OCI-LY7 (cell line): ENCODE measurements at regions not wholly inside any gene's neighbourhood (a gene's known extent, or its start where the extent isn't known, plus 50 kb on each side); places are given as distances from the start of the nearest gene placed in this dataset.
"Not testable (repeated sequence)": the region's sequence is repeated elsewhere in the genome, so short reads cannot be mapped to it uniquely, and the experiment has no call there.

Experiments used
- BruUV-seq: library from RNA; stranded (reverse); fragments of 400-500 nt; replicated peaks from 2 replicates; lab custom pipeline; 2021; lab: Mats Ljungman, UMichigan
- CTCF ChIA-PET: fragments of 300-600 bp; sonication (Branson Sonifier 250); formaldehyde crosslinking; loops from one replicate; lab custom pipeline; 2022; ENCODE audit warnings: antibody characterized with exemption; ENCODE audit not compliant: unreplicated experiment; lab: Charles Lee
- POLR2A ChIA-PET: fragments of 300-600 bp; sonication (Branson Sonifier 250); formaldehyde crosslinking; loops from one replicate; lab custom pipeline; 2022; ENCODE audit warnings: antibody characterized with exemption; lab: Charles Lee
- DNase-seq: peaks from one replicate; pipeline ENCODE4 v3.0.0-alpha.2; 2015; ENCODE audit warnings: low spot score
- H2AFZ ChIP-seq: fragments of 200-600 bp; sonication (generic), shearing (Covaris generic); 2 replicates; pipeline ENCODE4 v1.6.1; 2014; ENCODE audit warnings: mild to moderate bottlenecking, antibody characterized with exemption, low read length, moderate library complexity
- H3K27ac ChIP-seq: fragments of 200-600 bp; sonication (generic); 2 replicates; pipeline ENCODE4 v1.5.1; 2014; ENCODE audit warnings: mixed run types, low read depth, mild to moderate bottlenecking, moderate library complexity, low read length, inconsistent platforms; ENCODE audit not compliant: poor library complexity, severe bottlenecking
- H3K36me3 ChIP-seq: fragments of 200-600 bp; sonication (generic); 2 replicates; pipeline ENCODE4 v1.6.1; 2014; ENCODE audit warnings: mild to moderate bottlenecking, antibody characterized with exemption, low read length, moderate library complexity, mixed read lengths; ENCODE audit not compliant: insufficient read depth
- H3K4me1 ChIP-seq: fragments of 200-600 bp; sonication (generic); 2 replicates; pipeline ENCODE4 v1.5.1; 2014; ENCODE audit warnings: mild to moderate bottlenecking, low read length; ENCODE audit not compliant: insufficient read depth, poor library complexity, severe bottlenecking
- H3K4me2 ChIP-seq: fragments of 200-600 bp; sonication (generic); 2 replicates; pipeline ENCODE4 v1.6.1; 2014; ENCODE audit warnings: mild to moderate bottlenecking, low read length
- H3K4me3 ChIP-seq: fragments of 200-600 bp; sonication (generic); 2 replicates; pipeline ENCODE4 v1.5.1; 2014; ENCODE audit warnings: mild to moderate bottlenecking, low read depth, low read length; ENCODE audit not compliant: poor library complexity, severe bottlenecking
- H3K79me2 ChIP-seq: fragments of 200-600 bp; sonication (generic); 2 replicates; pipeline ENCODE4 v1.6.1; 2016; ENCODE audit warnings: low read depth, mild to moderate bottlenecking, low read length, moderate library complexity, mixed read lengths; ENCODE audit not compliant: insufficient read depth
- H3K9me2 ChIP-seq: fragments of 200-600 bp; sonication (generic); 2 replicates; pipeline ENCODE4 v1.6.1; 2016; ENCODE audit warnings: mild to moderate bottlenecking, low read length, mixed read lengths; ENCODE audit not compliant: insufficient read depth
- H3K9me3 ChIP-seq: fragments of 200-600 bp; sonication (generic); 2 replicates; pipeline ENCODE4 v1.6.1; 2014; ENCODE audit warnings: mild to moderate bottlenecking, mixed run types, low read length, mixed read lengths
- H4K20me1 ChIP-seq: fragments of 200-600 bp; sonication (generic); 2 replicates; pipeline ENCODE4 v1.6.1; 2014; ENCODE audit warnings: mild to moderate bottlenecking, antibody characterized with exemption, low read length, moderate library complexity, mixed read lengths; ENCODE audit not compliant: insufficient read depth
- intact Hi-C: fragments of 100-400 bp; cut with micrococcal nuclease; formaldehyde crosslinking; loops from one replicate; pipeline ENCODE4 v1.10.0; 2022; ENCODE audit not compliant: unreplicated experiment

DNA sequence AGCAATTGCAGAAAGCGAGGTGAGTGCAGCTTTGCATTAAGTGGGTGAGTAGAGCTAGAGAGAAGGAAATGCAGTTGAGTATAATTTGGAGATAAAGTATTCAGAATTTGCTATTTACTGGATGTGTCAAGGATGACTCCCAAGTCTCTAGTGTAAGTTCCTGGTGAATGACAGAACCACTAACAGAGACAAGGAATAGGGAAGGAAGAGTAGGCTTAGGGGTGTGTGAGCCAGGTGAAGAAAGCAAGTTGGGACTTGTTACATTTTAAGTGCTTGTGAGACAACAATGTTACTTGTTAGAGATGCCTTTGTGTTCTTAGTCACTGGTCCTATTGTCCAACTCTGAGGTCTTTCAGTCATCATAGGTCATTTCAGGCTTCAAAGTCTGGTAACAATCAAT is 70.8 kb downstream of the TBC1D26 start:
- H3K4me3 ChIP-seq, DNase-seq, H4K20me1 ChIP-seq, CTCF ChIA-PET, H3K9me2 ChIP-seq, BruUV-seq, H3K79me2 ChIP-seq, intact Hi-C loops, H3K9me3 ChIP-seq, H3K36me3 ChIP-seq, H3K27ac ChIP-seq, H3K4me1 ChIP-seq, H2AFZ ChIP-seq, H3K4me2 ChIP-seq, POLR2A ChIA-PET: not testable (repeated sequence)

DNA sequence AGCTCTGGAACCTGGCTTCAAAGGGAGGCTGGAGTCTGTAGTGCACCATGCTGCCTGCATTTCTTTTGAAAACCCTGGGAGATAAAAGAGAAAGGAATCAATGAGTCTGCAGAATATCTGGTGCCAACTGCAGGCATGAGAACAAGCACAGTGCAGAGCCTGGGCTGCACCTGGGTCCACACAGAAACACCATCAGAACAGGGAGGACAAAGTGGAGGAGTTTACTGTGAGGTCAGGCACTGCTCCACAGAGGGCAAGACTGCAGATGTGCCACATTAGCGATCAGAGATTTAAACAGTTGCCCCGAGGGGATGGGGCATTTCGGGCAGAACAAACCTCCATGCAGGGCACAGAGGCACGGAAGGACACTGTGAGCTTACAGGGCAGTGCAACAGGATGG is 74.7 kb downstream of the TBC1D26 start:
- DNase-seq, H3K27ac ChIP-seq, H3K4me2 ChIP-seq, H3K36me3 ChIP-seq, H3K4me1 ChIP-seq, H4K20me1 ChIP-seq, CTCF ChIA-PET, POLR2A ChIA-PET, H2AFZ ChIP-seq, H3K9me3 ChIP-seq, BruUV-seq, H3K4me3 ChIP-seq, H3K79me2 ChIP-seq, H3K9me2 ChIP-seq, intact Hi-C loops: not testable (repeated sequence)

DNA sequence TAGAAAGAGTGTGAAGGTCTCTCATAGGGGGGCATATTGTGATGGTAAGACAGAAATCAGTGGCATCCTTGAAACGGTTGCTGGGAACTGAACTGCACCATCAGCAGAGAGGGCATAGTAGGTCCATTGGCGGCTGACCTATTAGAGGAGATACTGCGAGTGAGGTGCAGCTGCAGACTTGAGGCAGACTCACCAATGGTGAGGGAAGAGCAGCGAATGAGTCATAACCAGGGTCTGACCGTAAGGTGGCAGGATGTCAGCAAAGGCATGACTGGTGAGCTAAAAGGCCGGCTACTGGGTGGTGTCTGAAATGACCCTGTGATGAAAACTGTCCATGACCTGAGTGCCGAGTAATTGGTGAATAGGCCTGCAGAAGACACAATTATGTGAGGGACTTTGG is 81.3 kb downstream of the TBC1D26 start:
- H3K27ac ChIP-seq, CTCF ChIA-PET, BruUV-seq, DNase-seq, H3K9me2 ChIP-seq, intact Hi-C loops, H3K4me1 ChIP-seq, POLR2A ChIA-PET, H2AFZ ChIP-seq, H3K4me3 ChIP-seq, H3K36me3 ChIP-seq, H3K9me3 ChIP-seq, H3K4me2 ChIP-seq, H3K79me2 ChIP-seq, H4K20me1 ChIP-seq: not testable (repeated sequence)

DNA sequence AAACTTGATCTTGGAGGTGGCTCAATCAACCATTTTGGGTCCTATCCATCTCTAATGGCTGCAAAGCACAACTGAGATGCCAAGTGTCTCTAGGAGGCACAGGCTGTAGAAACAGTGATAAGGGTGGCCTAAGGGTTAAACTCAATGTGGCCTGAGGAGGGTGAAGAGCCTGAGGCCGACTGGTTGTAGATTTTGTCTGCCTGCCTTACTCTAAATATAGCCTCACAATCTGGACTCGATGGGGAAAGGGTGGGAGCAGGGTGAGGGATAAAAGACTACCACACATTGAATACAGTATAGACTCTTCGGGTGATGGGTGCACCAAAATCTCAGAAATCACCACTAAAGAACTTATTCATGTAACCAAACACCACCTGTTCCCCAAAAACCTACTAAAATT is 81.9 kb downstream of the TBC1D26 start:
- H3K4me1 ChIP-seq, BruUV-seq, H3K27ac ChIP-seq, H4K20me1 ChIP-seq, H3K4me2 ChIP-seq, H3K79me2 ChIP-seq, H2AFZ ChIP-seq, H3K9me2 ChIP-seq, H3K36me3 ChIP-seq, POLR2A ChIA-PET, H3K4me3 ChIP-seq, intact Hi-C loops, DNase-seq, H3K9me3 ChIP-seq, CTCF ChIA-PET: not testable (repeated sequence)

DNA sequence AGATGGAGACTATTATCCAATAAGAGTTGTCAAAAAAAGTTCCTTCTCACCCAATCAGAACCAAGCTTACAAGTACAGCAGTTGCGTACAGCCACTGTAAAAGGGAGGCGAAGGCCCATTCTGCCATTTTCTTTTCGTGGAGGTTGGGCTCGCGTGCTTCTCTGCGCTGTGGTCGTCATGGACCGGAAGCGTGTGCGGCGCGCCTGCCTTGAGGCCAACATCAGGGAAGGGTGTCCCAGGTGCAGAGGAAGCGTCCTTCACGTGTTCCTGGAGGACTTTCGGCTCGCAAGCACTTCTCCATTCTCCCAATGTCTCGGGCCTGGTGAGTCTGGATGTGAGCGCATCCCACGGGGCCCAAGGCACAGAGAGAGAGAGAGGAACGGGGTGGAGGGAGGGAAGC is 85.8 kb downstream of the TBC1D26 start:
- H3K9me3 ChIP-seq, H3K36me3 ChIP-seq, H2AFZ ChIP-seq, POLR2A ChIA-PET, CTCF ChIA-PET, H3K9me2 ChIP-seq, H3K4me2 ChIP-seq, H4K20me1 ChIP-seq, H3K4me3 ChIP-seq, intact Hi-C loops, BruUV-seq, DNase-seq, H3K27ac ChIP-seq, H3K79me2 ChIP-seq, H3K4me1 ChIP-seq: not testable (repeated sequence)

DNA sequence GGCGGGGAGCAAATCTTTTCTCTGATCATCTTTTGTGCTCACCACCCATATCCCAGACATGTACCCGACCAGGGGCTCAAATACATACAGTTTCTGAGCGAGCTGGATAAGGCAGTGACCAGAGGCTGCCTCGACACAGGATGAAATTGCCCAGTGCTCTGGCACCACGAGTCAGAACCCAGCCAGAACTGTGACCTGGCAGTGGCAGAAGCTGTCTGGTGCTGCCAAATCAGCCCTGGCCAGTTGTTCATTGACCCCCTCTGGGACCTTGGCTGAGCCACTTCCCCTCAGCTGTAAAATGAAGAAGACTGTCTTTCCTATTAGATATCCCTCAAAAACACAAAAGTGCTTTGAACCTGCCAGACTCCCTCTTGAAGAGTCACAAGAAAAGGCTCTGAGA is 90.2 kb downstream of the TBC1D26 start:
- H4K20me1 ChIP-seq, H3K4me2 ChIP-seq, H3K9me2 ChIP-seq, H3K9me3 ChIP-seq, CTCF ChIA-PET, H3K4me3 ChIP-seq, POLR2A ChIA-PET, DNase-seq, H2AFZ ChIP-seq, H3K27ac ChIP-seq, H3K36me3 ChIP-seq, H3K79me2 ChIP-seq, intact Hi-C loops, BruUV-seq, H3K4me1 ChIP-seq: not testable (repeated sequence)
